HL-60 (cell line): ENCODE measurements at regions not wholly inside any gene's neighbourhood (a gene's known extent, or its start where the extent isn't known, plus 50 kb on each side); places are given as distances from the start of the nearest gene placed in this dataset.

Experiments
- DNase-seq, 2 experiments: peaks; one replicate each; pipeline ENCODE4 v3.0.0-alpha.2; 2010 to 2020; ENCODE audit warnings: low read depth in 1 of 2, low spot score in 1 of 2
- H3K27ac ChIP-seq: fragments of 250-450 bp; sonication (Bioruptor Pico); replicated peaks from 2 replicates; pipeline ENCODE4 v1.5.1; 2020; ENCODE audit warnings: mild to moderate bottlenecking, moderate library complexity
- H3K27me3 ChIP-seq: fragments of 250-450 bp; sonication (Bioruptor Pico); 2 replicates; pipeline ENCODE4 v1.5.1; 2021; ENCODE audit warnings: mild to moderate bottlenecking, moderate library complexity; ENCODE audit not compliant: insufficient read depth, poor library complexity, severe bottlenecking
- H3K4me3 ChIP-seq: replicated peaks from 2 replicates; pipeline ENCODE4 v1.5.1; 2011; ENCODE audit warnings: mild to moderate bottlenecking, control low read depth, low read length; ENCODE audit not compliant: insufficient read depth
- CTCF ChIP-seq: IDR thresholded peaks from one replicate; pipeline ENCODE4 v1.5.1; 2011; ENCODE audit warnings: low read length, control low read depth, inconsistent platforms; ENCODE audit not compliant: insufficient read depth
- GABPA ChIP-seq: IDR thresholded peaks from 2 replicates; pipeline ENCODE4 v1.6.1; 2012; ENCODE audit warnings: low read depth
- POLR2AphosphoS5 ChIP-seq: IDR thresholded peaks from 2 replicates; pipeline ENCODE4 v1.6.1; 2012; ENCODE audit warnings: low read depth
- SPI1 ChIP-seq: IDR thresholded peaks from 2 replicates; pipeline ENCODE4 v1.6.1; 2012; ENCODE audit warnings: low read depth, mild to moderate bottlenecking, borderline replicate concordance
- TF ChIP-seq, protein P1 (sequence below): IDR thresholded peaks from 2 replicates; pipeline ENCODE4 v1.6.1; 2012; ENCODE audit warnings: low read depth; ENCODE audit not compliant: insufficient replicate concordance

- DNase-seq: no peak
- TF ChIP-seq, protein P1, sequence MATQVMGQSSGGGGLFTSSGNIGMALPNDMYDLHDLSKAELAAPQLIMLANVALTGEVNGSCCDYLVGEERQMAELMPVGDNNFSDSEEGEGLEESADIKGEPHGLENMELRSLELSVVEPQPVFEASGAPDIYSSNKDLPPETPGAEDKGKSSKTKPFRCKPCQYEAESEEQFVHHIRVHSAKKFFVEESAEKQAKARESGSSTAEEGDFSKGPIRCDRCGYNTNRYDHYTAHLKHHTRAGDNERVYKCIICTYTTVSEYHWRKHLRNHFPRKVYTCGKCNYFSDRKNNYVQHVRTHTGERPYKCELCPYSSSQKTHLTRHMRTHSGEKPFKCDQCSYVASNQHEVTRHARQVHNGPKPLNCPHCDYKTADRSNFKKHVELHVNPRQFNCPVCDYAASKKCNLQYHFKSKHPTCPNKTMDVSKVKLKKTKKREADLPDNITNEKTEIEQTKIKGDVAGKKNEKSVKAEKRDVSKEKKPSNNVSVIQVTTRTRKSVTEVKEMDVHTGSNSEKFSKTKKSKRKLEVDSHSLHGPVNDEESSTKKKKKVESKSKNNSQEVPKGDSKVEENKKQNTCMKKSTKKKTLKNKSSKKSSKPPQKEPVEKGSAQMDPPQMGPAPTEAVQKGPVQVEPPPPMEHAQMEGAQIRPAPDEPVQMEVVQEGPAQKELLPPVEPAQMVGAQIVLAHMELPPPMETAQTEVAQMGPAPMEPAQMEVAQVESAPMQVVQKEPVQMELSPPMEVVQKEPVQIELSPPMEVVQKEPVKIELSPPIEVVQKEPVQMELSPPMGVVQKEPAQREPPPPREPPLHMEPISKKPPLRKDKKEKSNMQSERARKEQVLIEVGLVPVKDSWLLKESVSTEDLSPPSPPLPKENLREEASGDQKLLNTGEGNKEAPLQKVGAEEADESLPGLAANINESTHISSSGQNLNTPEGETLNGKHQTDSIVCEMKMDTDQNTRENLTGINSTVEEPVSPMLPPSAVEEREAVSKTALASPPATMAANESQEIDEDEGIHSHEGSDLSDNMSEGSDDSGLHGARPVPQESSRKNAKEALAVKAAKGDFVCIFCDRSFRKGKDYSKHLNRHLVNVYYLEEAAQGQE: no peak
- TF ChIP-seq GABPA (no peak), CTCF (no peak), SPI1 (no peak), POLR2AphosphoS5 (no peak)
- Histone ChIP-seq H3K27me3 (no peaks in the 10 kb centered on the region), H3K4me3 (no peak overlapping the region), H3K27ac (no peak overlapping the region)
Observed at GRCh38 chr2:163341426-163341825, 394.4 kb downstream of the FIGN start.

GRCh38 chr2:163338270-163338669, 397.5 kb downstream of the FIGN start:
- Histone ChIP-seq H3K27ac (no peak overlapping the region), H3K27me3 (peaks cover 5% of the 10 kb centered on the region), H3K4me3 (no peak overlapping the region)
- TF ChIP-seq CTCF (no peak), GABPA (no peak), POLR2AphosphoS5 (no peak), SPI1 (no peak)
- TF ChIP-seq, protein P1: no peak
- DNase-seq: no peak

DNA sequence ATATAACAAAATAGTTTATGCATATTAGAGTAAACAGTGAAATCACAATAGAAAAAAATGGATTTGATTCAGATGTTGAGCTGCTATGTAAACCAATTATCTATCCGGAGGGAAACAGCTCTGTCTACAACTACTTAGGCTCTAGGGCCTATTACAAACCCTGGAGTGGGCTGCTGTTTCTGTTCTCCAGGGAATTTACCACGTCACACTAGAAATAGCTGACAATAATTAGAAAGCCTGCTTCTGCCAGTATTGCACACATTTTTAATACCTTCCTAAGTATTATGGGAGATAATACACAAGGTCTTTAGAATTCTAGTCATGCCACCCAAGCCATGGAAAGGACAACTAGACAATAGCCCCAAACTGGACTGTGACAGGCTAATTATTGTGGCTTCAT, 411.1 kb downstream of the FIGN start:
- TF ChIP-seq GABPA: no peak
- TF ChIP-seq, protein P1: no peak
- no peak for TF ChIP-seq CTCF
- no peak for TF ChIP-seq SPI1
- no peak for TF ChIP-seq POLR2AphosphoS5
- no peak overlapping the region for H3K4me3 ChIP-seq
- no peak overlapping the region for H3K27ac ChIP-seq
- DNase-seq: no peak
- H3K27me3 ChIP-seq: no peaks in the 10 kb centered on the region
